CD14-positive monocyte (primary cell): ENCODE measurements at regions not wholly inside any gene's neighbourhood (a gene's known extent, or its start where the extent isn't known, plus 50 kb on each side); places are given as distances from the start of the nearest gene placed in this dataset.

Experiments
- DNase-seq, 3 donors: peaks; one replicate each; pipeline ENCODE4 v3.0.0-alpha.2; 2011 to 2022
- H2AFZ ChIP-seq: 2 replicates; pipeline ENCODE4 v1.6.0; 2012; ENCODE audit warnings: mild to moderate bottlenecking, low read depth, low read length, inconsistent platforms; ENCODE audit not compliant: insufficient read depth, poor library complexity, severe bottlenecking
- H3K27ac ChIP-seq, 2 donors: 1 replicate in 1 of 2; 2 replicates in 1 of 2; pipeline ENCODE4 v1.5.1; 2012 to 2013; ENCODE audit warnings: low read length in 2 of 2, control low read depth in 1 of 2, inconsistent platforms in 1 of 2, low read depth in 1 of 2, mild to moderate bottlenecking in 1 of 2
- H3K27me3 ChIP-seq, 2 donors: one replicate each; pipeline versions ENCODE4 v1.6.0 to v1.6.1; 2011 to 2013; ENCODE audit warnings: low read length in 2 of 2; ENCODE audit not compliant: control insufficient read depth in 2 of 2, insufficient read depth in 2 of 2
- H3K36me3 ChIP-seq, 2 donors: replicated peaks in 1 of 2; 1 replicate in 1 of 2; 2 replicates in 1 of 2; pipeline versions ENCODE4 v1.5.1 to v1.6.1; 2012 to 2013; ENCODE audit warnings: low read length in 2 of 2, control low read depth in 1 of 2, inconsistent platforms in 1 of 2, mild to moderate bottlenecking in 1 of 2; ENCODE audit not compliant: insufficient read depth in 2 of 2, control insufficient read depth in 1 of 2
- H3K4me1 ChIP-seq, 2 donors: 1 replicate in 1 of 2; 2 replicates in 1 of 2; pipeline versions ENCODE4 v1.5.1 to v1.6.1; 2012 to 2013; ENCODE audit warnings: low read length in 2 of 2, control low read depth in 1 of 2, inconsistent platforms in 1 of 2, mild to moderate bottlenecking in 1 of 2, moderate library complexity in 1 of 2; ENCODE audit not compliant: insufficient read depth in 2 of 2, control insufficient read depth in 1 of 2
- H3K4me2 ChIP-seq: replicated peaks from 2 replicates; pipeline ENCODE3; 2012; ENCODE audit warnings: low read length, moderate library complexity, mild to moderate bottlenecking; ENCODE audit not compliant: poor library complexity, severe bottlenecking; ENCODE audit errors: extremely low read depth
- H3K4me3 ChIP-seq, 3 experiments: fragments of 200-600 bp in 1 of 3; sonication (generic) in 1 of 3; replicated peaks in 1 of 3; 1 replicate in 2 of 3; 2 replicates in 1 of 3; pipeline ENCODE4 v1.5.1; 2011 to 2013; ENCODE audit warnings: low read length in 3 of 3, mild to moderate bottlenecking in 3 of 3, control low read depth in 2 of 3, low read depth in 2 of 3, inconsistent platforms in 1 of 3, moderate library complexity in 1 of 3
- H3K79me2 ChIP-seq: 2 replicates; pipeline ENCODE4 v1.6.0; 2012; ENCODE audit warnings: mild to moderate bottlenecking, control low read depth, inconsistent platforms, low read length, moderate library complexity; ENCODE audit not compliant: insufficient read depth
- H3K9ac ChIP-seq: 2 replicates; pipeline ENCODE4 v1.6.0; 2017; ENCODE audit warnings: low read length, mild to moderate bottlenecking; ENCODE audit not compliant: insufficient read depth, poor library complexity, severe bottlenecking
- H3K9me3 ChIP-seq, 2 donors: replicated peaks in 1 of 2; 1 replicate in 1 of 2; 2 replicates in 1 of 2; pipeline versions ENCODE4 v1.5.1 to v1.6.1; 2012 to 2013; ENCODE audit warnings: low read length in 2 of 2, control low read depth in 1 of 2; ENCODE audit not compliant: control insufficient read depth in 1 of 2, insufficient read depth in 1 of 2
- H4K20me1 ChIP-seq: 2 replicates; pipeline ENCODE4 v1.6.0; 2012; ENCODE audit warnings: mild to moderate bottlenecking, low read length, control low read depth, moderate library complexity; ENCODE audit not compliant: insufficient read depth
- H3K27ac Mint-ChIP-seq, 7 donors: one replicate each; pipeline ENCODE4 v1.8.0; 2020; ENCODE audit warnings: mild to moderate bottlenecking in 7 of 7, mixed read lengths in 7 of 7, moderate library complexity in 6 of 7, inconsistent platforms in 2 of 7
- H3K27me3 Mint-ChIP-seq, 3 donors: one replicate each; pipeline ENCODE4 v1.8.0; 2021 to 2022; ENCODE audit warnings: low read depth in 3 of 3, mild to moderate bottlenecking in 3 of 3, mixed read lengths in 3 of 3, moderate library complexity in 3 of 3, inconsistent platforms in 1 of 3
- H3K36me3 Mint-ChIP-seq, 2 donors: one replicate each; pipeline ENCODE4 v1.8.0; 2020; ENCODE audit warnings: mixed read lengths in 2 of 2, inconsistent platforms in 1 of 2, mild to moderate bottlenecking in 1 of 2
- H3K4me1 Mint-ChIP-seq: one replicate; pipeline ENCODE4 v1.8.0; 2020; ENCODE audit warnings: mild to moderate bottlenecking, mixed read lengths
- H3K4me3 Mint-ChIP-seq, 2 donors: one replicate each; pipeline ENCODE4 v1.8.0; 2020; ENCODE audit warnings: mild to moderate bottlenecking in 2 of 2, mixed read lengths in 2 of 2, moderate library complexity in 1 of 2
- H3K9me3 Mint-ChIP-seq, 7 donors: one replicate each; pipeline ENCODE4 v1.8.0; 2020 to 2022; ENCODE audit warnings: mixed read lengths in 7 of 7, mild to moderate bottlenecking in 6 of 7, moderate library complexity in 6 of 7, inconsistent platforms in 2 of 7
- WGBS: methylation state at CpG from one replicate; pipeline ENCODE4 v1.1.5; 2013; ENCODE audit warnings: missing lambda C conversion rate; ENCODE audit not compliant: insufficient coverage; 5-methylcytosine and 5-hydroxymethylcytosine counted together
- intact Hi-C, 2 donors: fragments of 100-400 bp; cut with micrococcal nuclease; formaldehyde crosslinking; loops; one replicate each; pipeline versions ENCODE4 v1.15.0 to v1.15.1; 2023
- TF ChIP-seq, protein P1 (sequence below): fragments of 200-600 bp; IDR thresholded peaks from one replicate; pipeline ENCODE4 v1.8.0; 2022; ENCODE audit warnings: antibody characterized with exemption, mild to moderate bottlenecking

DNA sequence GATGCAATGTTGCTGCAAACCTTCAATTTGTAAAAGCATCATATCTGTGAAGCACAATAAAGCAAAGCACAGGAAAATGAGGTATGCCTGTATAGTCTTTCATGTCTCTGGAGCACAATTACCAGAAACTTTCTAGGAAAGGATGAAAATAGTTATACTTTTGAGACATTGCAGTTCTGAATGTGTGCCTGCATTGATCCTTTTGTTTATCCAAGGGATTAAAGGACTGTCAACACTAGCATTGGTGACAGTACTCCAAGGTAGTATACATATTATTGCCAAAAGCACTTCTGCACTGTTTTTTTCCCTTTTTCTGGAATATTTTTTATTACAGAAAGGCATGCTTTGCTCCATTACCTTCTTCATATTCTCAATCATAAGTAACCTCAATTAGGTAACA, 476.0 kb downstream of the GABRG1 start:
- Histone ChIP-seq H3K9ac (no peak overlapping the region), H3K27ac (no peak overlapping the region), H3K9me3 (peaks cover 5 to 8% of the 10 kb centered on the region in 2 donors), H3K4me1 (no peaks in the 10 kb centered on the region), H4K20me1 (no peaks in the 10 kb centered on the region), H3K27me3 (no peaks in the 10 kb centered on the region), H3K36me3 (no peaks in the 10 kb centered on the region), H2AFZ (no peak overlapping the region), H3K4me3 (no peak overlapping the region), H3K4me2 (no peak overlapping the region), H3K79me2 (no peaks in the 10 kb centered on the region)
- TF ChIP-seq, protein P1, sequence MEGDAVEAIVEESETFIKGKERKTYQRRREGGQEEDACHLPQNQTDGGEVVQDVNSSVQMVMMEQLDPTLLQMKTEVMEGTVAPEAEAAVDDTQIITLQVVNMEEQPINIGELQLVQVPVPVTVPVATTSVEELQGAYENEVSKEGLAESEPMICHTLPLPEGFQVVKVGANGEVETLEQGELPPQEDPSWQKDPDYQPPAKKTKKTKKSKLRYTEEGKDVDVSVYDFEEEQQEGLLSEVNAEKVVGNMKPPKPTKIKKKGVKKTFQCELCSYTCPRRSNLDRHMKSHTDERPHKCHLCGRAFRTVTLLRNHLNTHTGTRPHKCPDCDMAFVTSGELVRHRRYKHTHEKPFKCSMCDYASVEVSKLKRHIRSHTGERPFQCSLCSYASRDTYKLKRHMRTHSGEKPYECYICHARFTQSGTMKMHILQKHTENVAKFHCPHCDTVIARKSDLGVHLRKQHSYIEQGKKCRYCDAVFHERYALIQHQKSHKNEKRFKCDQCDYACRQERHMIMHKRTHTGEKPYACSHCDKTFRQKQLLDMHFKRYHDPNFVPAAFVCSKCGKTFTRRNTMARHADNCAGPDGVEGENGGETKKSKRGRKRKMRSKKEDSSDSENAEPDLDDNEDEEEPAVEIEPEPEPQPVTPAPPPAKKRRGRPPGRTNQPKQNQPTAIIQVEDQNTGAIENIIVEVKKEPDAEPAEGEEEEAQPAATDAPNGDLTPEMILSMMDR: no peak
- Mint-ChIP-seq H3K36me3 (no peaks in the 10 kb centered on the region), H3K27me3 (no peaks in the 10 kb centered on the region), H3K27ac (no peak overlapping the region), H3K4me3 (no peak overlapping the region), H3K9me3 (peaks cover 0 to 8% (median 3%) of the 10 kb centered on the region in 7 donors), H3K4me1 (no peaks in the 10 kb centered on the region)
- intact Hi-C loops: no loop called here
- DNase-seq: no peak

DNA sequence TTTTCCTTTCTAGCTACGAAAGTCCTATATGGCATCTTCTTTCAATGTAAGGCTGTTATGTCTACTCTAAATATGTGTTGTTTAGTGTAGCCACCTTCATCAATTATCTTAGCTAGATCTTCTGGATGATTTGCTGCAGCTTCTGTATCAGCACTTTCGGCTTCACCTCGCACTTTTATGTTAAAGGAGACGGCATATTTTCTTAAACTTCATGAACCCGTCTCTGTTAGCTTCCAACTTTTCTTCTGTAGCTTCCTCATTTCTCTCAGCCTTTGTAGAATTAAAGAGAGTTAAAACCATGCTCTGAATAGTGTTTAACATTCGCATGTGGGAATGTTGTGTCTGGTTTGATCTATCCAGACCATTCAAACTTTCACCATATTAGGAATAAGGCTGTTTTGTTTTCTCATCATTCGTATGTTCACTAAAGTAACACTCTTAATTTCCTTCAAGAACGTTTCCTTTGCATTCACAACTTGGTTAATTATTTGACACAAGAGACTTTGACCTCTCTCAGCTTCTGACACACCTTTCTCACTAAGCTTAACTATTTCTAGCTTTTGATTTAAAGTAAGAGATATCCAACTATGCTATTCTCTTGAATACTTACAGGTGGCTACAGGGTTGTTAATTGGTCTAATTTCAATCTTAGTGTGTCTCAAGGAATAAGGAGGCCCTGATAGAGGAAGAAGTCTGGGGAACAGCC, 476.8 kb downstream of the GABRG1 start:
- H3K36me3 ChIP-seq: no peaks in the 10 kb centered on the region
- no peak overlapping the region for H2AFZ ChIP-seq
- Mint-ChIP-seq H3K27me3 (no peaks in the 10 kb centered on the region), H3K36me3 (no peaks in the 10 kb centered on the region), H3K4me3 (no peak overlapping the region), H3K9me3 (peaks cover 0 to 11% (median 2%) of the 10 kb centered on the region in 7 donors), H3K27ac (no peak overlapping the region), H3K4me1 (no peaks in the 10 kb centered on the region)
- H3K9me3 ChIP-seq: peaks cover 5 to 8% of the 10 kb centered on the region in 2 donors
- TF ChIP-seq, protein P1: no peak
- intact Hi-C loops: no loop called here
- no peak overlapping the region for H3K9ac ChIP-seq
- no peaks in the 10 kb centered on the region for H3K27me3 ChIP-seq
- H3K4me1 ChIP-seq: no peaks in the 10 kb centered on the region
- no peaks in the 10 kb centered on the region for H3K79me2 ChIP-seq
- no peak overlapping the region for H3K4me2 ChIP-seq
- H3K4me3 ChIP-seq: no peak overlapping the region
- no peak overlapping the region for H3K27ac ChIP-seq
- WGBS: no CpG with 5 or more reads among the region's 8 CpGs
- H4K20me1 ChIP-seq: no peaks in the 10 kb centered on the region
- DNase-seq: no peak
